ENCODE measurements at regions not wholly inside any gene's neighbourhood (a gene's known extent, or its start where the extent isn't known, plus 50 kb on each side); places are given as distances from the start of the nearest gene placed in this dataset.

DNA sequence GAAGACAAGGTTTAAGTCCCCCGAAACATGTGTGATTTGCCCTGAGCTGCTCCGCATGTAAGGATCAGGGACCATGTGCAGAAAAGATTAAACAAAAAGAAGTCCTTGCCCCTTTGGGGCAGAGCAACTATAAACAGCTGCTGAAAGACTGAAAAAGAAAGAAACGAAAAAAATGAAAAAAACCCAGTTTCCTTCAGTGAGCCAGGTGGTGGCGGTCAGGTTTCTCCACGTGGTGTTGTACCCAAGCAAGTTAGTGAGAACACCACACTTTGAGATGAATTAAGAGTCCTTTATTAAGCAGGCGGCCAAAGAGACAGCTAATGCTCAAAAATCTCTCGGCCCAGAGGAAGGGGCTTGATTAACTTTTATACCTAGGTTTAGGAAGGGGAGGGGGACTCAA is 404.9 kb upstream of the SYT4 start:
- DNase-seq (ENCODE audit: low read depth): no peak
- H3K4me3 ChIP-seq (ENCODE audit: low read depth, low read length): no peak overlapping the region
- TF ChIP-seq MYC (IDR thresholded peaks at IDR 0.05; ENCODE audit: low read depth, low read length): no peak
- no peak for TF ChIP-seq CTCF (IDR thresholded peaks at IDR 0.05; ENCODE audit: low read depth, low read length)
- no peak for TF ChIP-seq POLR2A (IDR thresholded peaks at IDR 0.05; ENCODE audit: extremely low read depth, insufficient read length)
- TF ChIP-seq, protein P1, sequence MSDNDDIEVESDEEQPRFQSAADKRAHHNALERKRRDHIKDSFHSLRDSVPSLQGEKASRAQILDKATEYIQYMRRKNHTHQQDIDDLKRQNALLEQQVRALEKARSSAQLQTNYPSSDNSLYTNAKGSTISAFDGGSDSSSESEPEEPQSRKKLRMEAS (IDR thresholded peaks at IDR 0.05; ENCODE audit: low read depth, low read length): no peak

- TF ChIP-seq, protein P1 (IDR thresholded peaks at IDR 0.05; ENCODE audit: low read depth, low read length): no peak
- TF ChIP-seq MYC (IDR thresholded peaks at IDR 0.05; ENCODE audit: low read depth, low read length) (no peak), CTCF (IDR thresholded peaks at IDR 0.05; ENCODE audit: low read depth, low read length) (no peak), POLR2A (IDR thresholded peaks at IDR 0.05; ENCODE audit: extremely low read depth, insufficient read length) (no peak)
- no peak overlapping the region for H3K4me3 ChIP-seq (ENCODE audit: low read depth, low read length)
- no peak for DNase-seq (ENCODE audit: low read depth)
Observed at GRCh38 chr18:43686709-43687108, 409.4 kb upstream of the SYT4 start.

DNA sequence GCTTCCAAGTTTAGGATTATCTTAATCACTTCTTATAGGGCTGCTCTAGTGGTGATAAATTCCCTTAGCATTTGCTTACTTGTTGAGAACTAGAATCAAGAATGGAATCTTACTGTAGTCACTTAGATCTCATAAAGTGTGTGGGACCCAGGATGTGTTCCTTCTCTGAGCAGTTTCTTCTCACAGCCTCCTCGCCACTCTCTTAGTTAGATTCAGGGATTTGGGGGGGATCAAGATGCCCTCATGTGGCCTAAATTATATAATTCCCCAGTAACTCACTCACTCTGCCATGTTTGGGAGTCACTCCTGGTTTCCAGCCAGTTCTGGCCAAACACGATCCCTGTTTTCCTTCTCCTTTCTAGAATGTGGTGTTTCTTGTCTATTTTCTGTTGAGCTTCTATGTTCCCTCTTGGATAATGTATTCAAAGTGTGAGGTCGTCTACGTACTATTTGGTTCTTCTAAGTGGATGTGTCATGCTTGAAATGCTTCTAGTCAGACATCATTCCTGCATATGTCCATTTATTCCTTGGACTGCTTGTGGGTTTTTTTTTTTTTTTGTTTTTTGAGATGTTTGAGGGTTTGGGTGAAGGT is 414.9 kb upstream of the SYT4 start:
- DNase-seq (ENCODE audit: low read depth): no peak
- TF ChIP-seq POLR2A (IDR thresholded peaks at IDR 0.05; ENCODE audit: extremely low read depth, insufficient read length) (no peak), CTCF (IDR thresholded peaks at IDR 0.05; ENCODE audit: low read depth, low read length) (no peak), MYC (IDR thresholded peaks at IDR 0.05; ENCODE audit: low read depth, low read length) (no peak)
- TF ChIP-seq, protein P1 (IDR thresholded peaks at IDR 0.05; ENCODE audit: low read depth, low read length): no peak

GRCh38 chr18:43702399-43702798 is 425.1 kb upstream of the SYT4 start:
- no peak overlapping the region for H3K4me3 ChIP-seq (ENCODE audit: low read depth, low read length)
- TF ChIP-seq CTCF (IDR thresholded peaks at IDR 0.05; ENCODE audit: low read depth, low read length): no peak
- TF ChIP-seq, protein P1 (IDR thresholded peaks at IDR 0.05; ENCODE audit: low read depth, low read length): no peak
- no peak for DNase-seq (ENCODE audit: low read depth)

More for the DNA sequence above, 414.9 kb upstream of the SYT4 start:
- no peak overlapping the region for H3K4me3 ChIP-seq (ENCODE audit: low read depth, low read length)

DNA sequence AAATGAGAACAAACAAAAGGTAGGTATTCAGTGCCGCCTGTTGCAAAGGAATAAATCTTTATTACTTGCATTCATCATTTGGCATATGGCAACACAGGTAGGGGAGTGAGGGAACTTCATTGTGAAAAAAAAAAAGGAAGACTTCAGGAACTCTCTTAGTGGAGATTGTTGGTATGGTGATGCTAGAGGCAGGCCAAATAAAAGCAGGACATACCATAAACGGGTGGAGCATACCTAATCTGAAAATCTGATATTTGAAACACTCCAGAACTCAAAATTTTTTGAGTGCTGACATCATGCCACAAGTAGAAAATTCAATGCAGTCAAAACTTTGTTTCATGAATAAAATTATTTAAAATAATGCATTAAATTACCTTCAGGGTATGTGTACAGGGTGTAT is 425.8 kb upstream of the SYT4 start:
- no peak for DNase-seq (ENCODE audit: low read depth)
- no peak overlapping the region for H3K4me3 ChIP-seq (ENCODE audit: low read depth, low read length)
- TF ChIP-seq MYC (IDR thresholded peaks at IDR 0.05; ENCODE audit: low read depth, low read length): no peak
- no peak for TF ChIP-seq CTCF (IDR thresholded peaks at IDR 0.05; ENCODE audit: low read depth, low read length)
- TF ChIP-seq POLR2A (IDR thresholded peaks at IDR 0.05; ENCODE audit: extremely low read depth, insufficient read length): no peak
- TF ChIP-seq, protein P1 (IDR thresholded peaks at IDR 0.05; ENCODE audit: low read depth, low read length): no peak
